Choroid plexus epithelial cell (primary cell): ENCODE measurements at regions not wholly inside any gene's neighbourhood (a gene's known extent, or its start where the extent isn't known, plus 50 kb on each side); places are given as distances from the start of the nearest gene placed in this dataset.
A peak's percentile ranks its signal among the peaks of the same experiment; 100 is the strongest.

Source experiments
- DNase-seq: peaks from one replicate; pipeline ENCODE4 v3.0.0-alpha.2; 2010; ENCODE audit warnings: low read depth
- H3K4me3 ChIP-seq: 2 replicates; pipeline ENCODE4 v1.5.1; 2011; ENCODE audit warnings: low read depth, mild to moderate bottlenecking, control low read depth, low read length, moderate library complexity
- CTCF ChIP-seq: conservative IDR thresholded peaks from 2 replicates; pipeline ENCODE4 v1.5.1; 2011; ENCODE audit warnings: low read depth, mild to moderate bottlenecking, control low read depth, inconsistent platforms, low read length, moderate library complexity

- no peak for DNase-seq
- no peak for TF ChIP-seq CTCF
- H3K4me3 ChIP-seq: no peak overlapping the region
These were observed 59.0 kb downstream of the NDUFS5 start for GRCh38 chr1:39085174-39085573.

GRCh38 chr1:39086386-39086785 is 60.2 kb downstream of the NDUFS5 start:
- H3K4me3 ChIP-seq: no peak overlapping the region
- DNase-seq: no peak
- no peak for TF ChIP-seq CTCF

GRCh38 chr1:39086865-39087409 is 60.8 kb downstream of the NDUFS5 start:
- TF ChIP-seq CTCF: no peak
- peak; percentile 69 for DNase-seq
- H3K4me3 ChIP-seq: no peak overlapping the region

- TF ChIP-seq CTCF: no peak
- DNase-seq: no peak
- no peak overlapping the region for H3K4me3 ChIP-seq
These were observed 61.3 kb downstream of the NDUFS5 start for GRCh38 chr1:39087435-39087834.

GRCh38 chr1:39088658-39089057 is 62.5 kb downstream of the NDUFS5 start:
- no peak overlapping the region for H3K4me3 ChIP-seq
- no peak for DNase-seq
- TF ChIP-seq CTCF: no peak

- TF ChIP-seq CTCF: no peak
- DNase-seq: peak; percentile 44
- no peak overlapping the region for H3K4me3 ChIP-seq
These were observed 63.9 kb downstream of the NDUFS5 start for GRCh38 chr1:39089931-39090521.

- no peak for DNase-seq
- TF ChIP-seq CTCF: no peak
- H3K4me3 ChIP-seq: no peak overlapping the region
These were observed 64.7 kb downstream of the NDUFS5 start for GRCh38 chr1:39090757-39091380.
